H1 (cell line): ENCODE measurements at regions not wholly inside any gene's neighbourhood (a gene's known extent, or its start where the extent isn't known, plus 50 kb on each side); places are given as distances from the start of the nearest gene placed in this dataset.

ENCODE experiments used
- CTCF ChIA-PET: fragments of 300-600 bp; sonication (Branson Sonifier 250); formaldehyde crosslinking; loops from one replicate; lab custom pipeline; 2021; ENCODE audit not compliant: partially characterized antibody; lab: Charles Lee
- POLR2A ChIA-PET: fragments of 300-600 bp; sonication (Branson Sonifier 250); formaldehyde crosslinking; loops from one replicate; lab custom pipeline; 2021; ENCODE audit warnings: inconsistent platforms; ENCODE audit not compliant: partially characterized antibody; lab: Charles Lee
- DNase-seq, 2 experiments: peaks; one replicate each; pipeline versions ENCODE4 v3.0.0 to v3.0.0-alpha.2; 2010 to 2022; ENCODE audit warnings: low spot score in 2 of 2, low read depth in 1 of 2, mixed read lengths in 1 of 2
- FAIRE-seq: peaks from 2 replicates; lab custom pipeline; 2011; peaks lifted over from hg19 to GRCh38; lab: Jason Lieb, UNC
- H2AFZ ChIP-seq: 2 replicates; pipeline ENCODE4 v1.8.1; 2012; ENCODE audit warnings: low read length, inconsistent platforms
- H2AK5ac ChIP-seq: 2 replicates; pipeline ENCODE4 v1.6.1; 2013; ENCODE audit warnings: low read depth, low read length
- H2BK120ac ChIP-seq: replicated peaks from 2 replicates; pipeline ENCODE3; 2013; ENCODE audit warnings: low read depth, low read length, inconsistent platforms
- H2BK12ac ChIP-seq: 2 replicates; pipeline ENCODE4 v1.6.1; 2013; ENCODE audit warnings: low read depth, low read length
- H2BK15ac ChIP-seq: 2 replicates; pipeline ENCODE4 v1.6.1; 2013; ENCODE audit warnings: low read length
- H2BK20ac ChIP-seq: 2 replicates; pipeline ENCODE4 v1.6.1; 2013; ENCODE audit warnings: low read length
- H2BK5ac ChIP-seq: 2 replicates; pipeline ENCODE4 v1.6.1; 2013; ENCODE audit warnings: low read depth, low read length
- H3K14ac ChIP-seq: 2 replicates; pipeline ENCODE4 v1.6.1; 2013; ENCODE audit warnings: inconsistent platforms; ENCODE audit not compliant: insufficient read length
- H3K18ac ChIP-seq: 2 replicates; pipeline ENCODE4 v1.6.1; 2013; ENCODE audit warnings: low read length; ENCODE audit errors: extremely low read depth
- H3K23ac ChIP-seq: 2 replicates; pipeline ENCODE4 v1.6.1; 2013; ENCODE audit warnings: inconsistent platforms; ENCODE audit not compliant: insufficient read length
- H3K23me2 ChIP-seq: 2 replicates; pipeline ENCODE4 v1.6.1; 2013; ENCODE audit warnings: low read depth, low read length
- H3K27ac ChIP-seq: 2 replicates; pipeline ENCODE4 v1.6.1; 2011; ENCODE audit warnings: low read depth, low read length, inconsistent platforms
- H3K27me3 ChIP-seq, 4 experiments: replicated peaks in 1 of 4; 1 replicate in 1 of 4; 2 replicates in 3 of 4; pipeline versions ENCODE4 v1.6.1 to v1.8.1; 2011 to 2013; ENCODE audit warnings: low read length in 3 of 4, mild to moderate bottlenecking in 3 of 4, inconsistent platforms in 2 of 4, mixed read lengths in 2 of 4, moderate library complexity in 1 of 4; ENCODE audit not compliant: control insufficient read depth in 3 of 4, insufficient read depth in 3 of 4; ENCODE audit errors: extremely low read depth in 1 of 4
- H3K36me3 ChIP-seq, 4 experiments: 2 replicates each; pipeline versions ENCODE4 v1.6.1 to v1.8.1; 2011 to 2013; ENCODE audit warnings: mild to moderate bottlenecking in 4 of 4, low read length in 3 of 4, moderate library complexity in 2 of 4, control low read depth in 1 of 4, inconsistent platforms in 1 of 4; ENCODE audit not compliant: insufficient read depth in 4 of 4, control insufficient read depth in 2 of 4
- H3K4ac ChIP-seq: replicated peaks from 2 replicates; pipeline ENCODE3; 2013; ENCODE audit warnings: low read length, low read depth, mixed read lengths, inconsistent platforms; ENCODE audit not compliant: insufficient read length
- H3K4me1 ChIP-seq, 4 experiments: replicated peaks in 1 of 4; 1 replicate in 1 of 4; 2 replicates in 3 of 4; pipeline versions ENCODE4 v1.6.1 to v1.8.1; 2011 to 2013; ENCODE audit warnings: low read length in 3 of 4, inconsistent platforms in 2 of 4, mixed read lengths in 1 of 4; ENCODE audit not compliant: insufficient read depth in 4 of 4, control insufficient read depth in 3 of 4
- H3K4me2 ChIP-seq, 2 experiments: 2 replicates each; pipeline versions ENCODE4 v1.6.1 to v1.8.1; 2011 to 2013; ENCODE audit warnings: low read depth in 2 of 2, low read length in 2 of 2, control low read depth in 1 of 2, inconsistent platforms in 1 of 2, mild to moderate bottlenecking in 1 of 2; ENCODE audit not compliant: insufficient read depth in 1 of 2
- H3K4me3 ChIP-seq, 4 experiments: fragments of 200-600, 300-600 bp in 1 of 4; sonication (generic), shearing (Covaris generic), sonication (Bioruptor Twin) in 1 of 4; 2 replicates each; pipeline versions ENCODE4 v1.5.1 to v1.8.1; 2011 to 2016; ENCODE audit warnings: low read length in 4 of 4, low read depth in 3 of 4, control low read depth in 2 of 4, inconsistent platforms in 2 of 4, mild to moderate bottlenecking in 2 of 4, mixed read lengths in 1 of 4, moderate library complexity in 1 of 4; ENCODE audit not compliant: insufficient read depth in 2 of 4; ENCODE audit errors: extremely low read depth in 1 of 4
- H3K56ac ChIP-seq: replicated peaks from 2 replicates; pipeline ENCODE3; 2013; ENCODE audit warnings: low read depth, mild to moderate bottlenecking, mixed read lengths, low read length, inconsistent platforms; ENCODE audit not compliant: insufficient read length
- H3K79me1 ChIP-seq: 2 replicates; pipeline ENCODE4 v1.6.1; 2013; ENCODE audit warnings: low read depth, low read length, control low read depth
- H3K79me2 ChIP-seq, 2 experiments: 2 replicates each; pipeline versions ENCODE4 v1.6.1 to v1.8.1; 2012 to 2013; ENCODE audit warnings: low read length in 2 of 2, mild to moderate bottlenecking in 2 of 2, inconsistent platforms in 1 of 2; ENCODE audit not compliant: insufficient read depth in 2 of 2, control insufficient read depth in 1 of 2
- H3K9ac ChIP-seq, 4 experiments: replicated peaks in 1 of 4; 1 replicate in 1 of 4; 2 replicates in 3 of 4; pipeline versions ENCODE4 v1.6.1 to v1.8.1; 2011 to 2013; ENCODE audit warnings: low read depth in 3 of 4, low read length in 3 of 4, control low read depth in 2 of 4, mild to moderate bottlenecking in 2 of 4, moderate library complexity in 2 of 4, inconsistent platforms in 1 of 4; ENCODE audit errors: extremely low read depth in 1 of 4
- H3K9me3 ChIP-seq, 2 experiments: 2 replicates each; pipeline versions ENCODE4 v1.6.1 to v1.8.1; 2012 to 2013; ENCODE audit warnings: mild to moderate bottlenecking in 2 of 2, moderate library complexity in 2 of 2, control low read depth in 1 of 2, inconsistent platforms in 1 of 2, low read depth in 1 of 2, low read length in 1 of 2, mixed read lengths in 1 of 2; ENCODE audit not compliant: insufficient read depth in 2 of 2
- H4K20me1 ChIP-seq, 2 experiments: replicated peaks in 1 of 2; 2 replicates each; pipeline versions ENCODE3 to v1.8.1; 2011 to 2013; ENCODE audit warnings: inconsistent platforms in 2 of 2, low read length in 2 of 2, mild to moderate bottlenecking in 1 of 2; ENCODE audit not compliant: insufficient read depth in 2 of 2, control insufficient read depth in 1 of 2
- H4K5ac ChIP-seq: 2 replicates; pipeline ENCODE4 v1.6.1; 2013; ENCODE audit warnings: low read length, low read depth, mixed read lengths, inconsistent platforms; ENCODE audit not compliant: insufficient read length
- H4K8ac ChIP-seq: 2 replicates; pipeline ENCODE4 v1.8.0; 2013; ENCODE audit warnings: mild to moderate bottlenecking, moderate library complexity, low read length, inconsistent platforms; ENCODE audit not compliant: insufficient read depth; ENCODE audit errors: extremely low read depth
- H4K91ac ChIP-seq: replicated peaks from 2 replicates; pipeline ENCODE3; 2013; ENCODE audit warnings: low read length, mixed read lengths, inconsistent platforms; ENCODE audit not compliant: insufficient read length
- EP300 ChIP-seq, 2 experiments: IDR thresholded peaks; 1 replicate in 1 of 2; 2 replicates in 1 of 2; pipeline ENCODE4 v1.6.1; 2011 to 2012; ENCODE audit warnings: low read depth in 2 of 2, low read length in 2 of 2, mild to moderate bottlenecking in 2 of 2, borderline replicate concordance in 1 of 2, inconsistent platforms in 1 of 2, moderate library complexity in 1 of 2
- RFX5 ChIP-seq: IDR thresholded peaks from 2 replicates; pipeline ENCODE4 v1.6.1; 2011; ENCODE audit warnings: low read depth, low read length, improper control_type of control experiment, borderline replicate concordance
- SUZ12 ChIP-seq: fragments of 200-600 bp; sonication (generic); IDR thresholded peaks from 2 replicates; pipeline ENCODE4 v1.6.1; 2012; ENCODE audit warnings: mild to moderate bottlenecking, inconsistent platforms, low read length, moderate library complexity, mixed read lengths
- WGBS, 2 experiments: shearing (Covaris generic) in 1 of 2; methylation state at CpG; one replicate each; pipeline versions ENCODE4 v1.1.6 to v1.1.7; 2013 to 2015; ENCODE audit warnings: low lambda C conversion rate in 2 of 2, mixed read lengths in 2 of 2, inconsistent platforms in 1 of 2, low coverage in 1 of 2, missing lambda C conversion rate in 1 of 2; ENCODE audit not compliant: insufficient replicate concordance in 2 of 2, insufficient coverage in 1 of 2, insufficient read length in 1 of 2; ENCODE audit errors: extremely low coverage in 1 of 2, missing lambda C conversion rate in 1 of 2; 5-methylcytosine and 5-hydroxymethylcytosine counted together

DNA sequence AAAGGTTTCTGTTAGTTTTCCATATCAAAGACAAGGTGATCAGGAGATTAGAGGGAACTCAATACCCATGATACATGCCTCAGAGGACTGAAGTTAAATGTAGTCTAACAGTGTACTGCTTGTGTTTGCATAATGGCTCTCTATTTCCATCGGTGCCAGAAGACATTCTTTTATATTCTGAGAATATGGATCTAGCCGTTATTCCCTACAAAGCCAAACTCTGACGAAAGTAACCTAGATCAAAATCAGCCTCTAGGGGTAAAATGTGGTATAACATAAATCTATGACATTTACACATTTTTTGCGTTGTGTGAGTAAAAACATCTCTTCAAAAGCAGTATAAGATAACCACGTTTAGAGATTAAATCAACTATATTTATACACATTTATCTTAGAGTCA is 2232.7 kb downstream of the PCDH9 start:
- Histone ChIP-seq H3K4me2 (no peak overlapping the region), H4K20me1 (no peaks in the 10 kb centered on the region), H2AK5ac (no peak overlapping the region), H2AFZ (no peak overlapping the region), H2BK120ac (no peak overlapping the region), H3K23me2 (no peaks in the 10 kb centered on the region), H2BK12ac (no peak overlapping the region), H2BK20ac (no peak overlapping the region), H3K23ac (no peak overlapping the region), H4K8ac (no peak overlapping the region), H3K18ac (no peak overlapping the region), H4K91ac (no peak overlapping the region), H2BK15ac (no peak overlapping the region), H2BK5ac (no peak overlapping the region), H3K56ac (no peak overlapping the region), H3K79me2 (no peaks in the 10 kb centered on the region), H3K14ac (no peak overlapping the region), H3K79me1 (no peaks in the 10 kb centered on the region), H3K4me3 (no peak overlapping the region), H3K4ac (no peak overlapping the region), H3K9me3 (no peaks in the 10 kb centered on the region), H4K5ac (no peak overlapping the region), H3K9ac (no peak overlapping the region), H3K36me3 (no peaks in the 10 kb centered on the region), H3K4me1 (no peaks in the 10 kb centered on the region), H3K27me3 (no peaks in the 10 kb centered on the region), H3K27ac (no peak overlapping the region)
- CTCF ChIA-PET: no interaction called here
- WGBS, 2 experiments: 92% methylated on average over 5 of the region's 5 CpGs; no CpG with 5 or more reads in 1 of the 2 experiments
- DNase-seq (no peak), FAIRE-seq (no peak)
- POLR2A ChIA-PET: no interaction called here
- TF ChIP-seq EP300 (IDR thresholded peaks at IDR 0.05; ENCODE audit: borderline replicate concordance in 1 of 2, low read depth in 2 of 2, low read length in 2 of 2): no peak
- TF ChIP-seq RFX5: no peak
- TF ChIP-seq SUZ12: no peak
